ENCODE measurements at regions not wholly inside any gene's neighbourhood (a gene's known extent, or its start where the extent isn't known, plus 50 kb on each side); places are given as distances from the start of the nearest gene placed in this dataset.

DNA sequence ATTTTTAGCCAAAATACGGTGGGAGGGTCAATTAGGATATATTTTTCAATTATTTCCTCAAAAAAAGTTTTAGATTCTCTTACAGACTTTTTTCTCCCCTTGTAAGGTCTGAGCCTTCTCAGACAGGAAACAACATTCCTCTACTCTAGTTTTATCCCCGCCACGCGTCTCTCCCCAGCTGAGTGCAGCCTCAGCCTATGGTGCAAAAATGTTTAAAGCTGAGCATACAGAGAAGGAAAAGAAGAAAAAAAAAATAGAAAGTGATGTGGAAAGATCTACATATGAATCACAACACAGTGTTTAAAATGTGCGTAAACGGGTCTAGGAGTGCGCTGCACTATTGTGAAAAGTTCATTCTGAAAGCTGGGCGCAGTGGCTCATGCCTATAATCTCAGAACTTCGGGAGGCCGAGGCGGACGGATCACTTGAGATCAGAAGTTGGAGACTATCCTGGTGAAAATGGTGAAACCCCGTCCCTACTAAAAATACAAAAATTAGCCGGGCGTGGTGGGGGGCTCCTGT lies 159.0 kb downstream of the TRIM27 start:
- in situ Hi-C loops (cut with HindIII; ENCODE audit: low sequenced_read_pairs), result loop anchor here (10.0 kb wide), 1 partner anchor 240 kb away; the partner anchor contains the start of gene ZNF311

DNA sequence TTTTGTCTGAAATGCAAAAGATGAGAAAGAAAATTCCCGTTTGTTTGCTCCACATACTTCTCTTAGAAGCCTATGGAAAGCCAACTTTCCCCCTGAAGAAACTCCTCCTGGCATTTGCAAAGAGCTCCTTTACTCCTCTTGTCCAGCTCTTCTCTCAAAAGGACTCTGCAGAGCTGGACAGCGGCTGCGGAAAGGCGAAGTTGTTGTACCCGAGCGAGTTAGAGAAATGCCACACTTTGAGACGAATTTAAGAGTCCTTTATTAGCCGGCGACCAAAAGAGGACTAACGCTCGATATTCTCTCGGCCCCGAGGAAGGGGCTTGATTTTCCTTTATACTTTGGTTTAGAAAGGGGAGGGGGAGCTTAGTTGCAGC lies 157.8 kb downstream of the TRIM27 start:
- in situ Hi-C loops (cut with HindIII; ENCODE audit: low sequenced_read_pairs), result loop anchor here (10.0 kb wide), 1 partner anchor 239 kb away; the partner anchor contains the start of gene ZNF311

DNA sequence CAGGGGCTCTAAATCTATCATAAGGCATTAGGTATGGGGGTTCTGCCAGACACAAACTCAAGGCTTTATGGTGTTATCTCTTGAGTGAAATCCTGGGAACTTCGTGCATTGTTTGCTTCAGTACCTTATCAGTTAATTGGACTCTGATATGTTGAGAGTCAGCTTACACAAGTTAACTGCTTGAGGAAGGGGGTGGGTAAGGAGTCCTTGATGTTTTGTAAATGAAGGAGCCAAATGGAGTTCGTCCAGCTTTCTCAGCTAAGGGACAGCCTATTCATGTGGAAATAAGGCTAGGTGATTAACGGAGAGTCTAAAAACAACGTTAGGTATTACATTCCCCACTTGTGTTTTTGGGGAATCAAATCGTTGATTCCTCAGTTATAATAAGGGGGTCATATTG lies 157.4 kb downstream of the TRIM27 start:
- in situ Hi-C loops (cut with HindIII; ENCODE audit: low sequenced_read_pairs), result loop anchor here (10.0 kb wide), 1 partner anchor 238 kb away; the partner anchor contains the start of gene ZNF311

DNA sequence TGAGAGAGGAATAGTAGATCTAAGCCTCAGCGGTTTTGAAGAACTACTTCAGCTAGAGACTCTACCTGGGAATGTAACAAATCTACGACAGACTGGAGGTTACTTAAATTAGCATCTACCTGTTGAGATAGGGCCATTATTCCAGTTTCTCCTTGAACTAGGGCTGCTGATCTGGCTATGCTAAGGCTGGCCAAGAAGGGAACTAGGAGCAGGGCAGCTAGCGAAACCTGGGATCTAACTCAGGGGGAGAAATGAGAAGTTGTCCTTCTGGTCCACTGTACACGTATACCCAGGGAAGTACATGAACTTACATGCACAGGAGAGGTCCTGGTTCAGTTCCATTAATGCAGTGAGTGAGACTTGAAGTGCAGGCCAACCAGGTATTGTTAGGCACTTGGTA lies 156.7 kb downstream of the TRIM27 start:
- in situ Hi-C loops (cut with HindIII; ENCODE audit: low sequenced_read_pairs), result loop anchor here (10.0 kb wide), 1 partner anchor 238 kb away; the partner anchor contains the start of gene ZNF311

DNA sequence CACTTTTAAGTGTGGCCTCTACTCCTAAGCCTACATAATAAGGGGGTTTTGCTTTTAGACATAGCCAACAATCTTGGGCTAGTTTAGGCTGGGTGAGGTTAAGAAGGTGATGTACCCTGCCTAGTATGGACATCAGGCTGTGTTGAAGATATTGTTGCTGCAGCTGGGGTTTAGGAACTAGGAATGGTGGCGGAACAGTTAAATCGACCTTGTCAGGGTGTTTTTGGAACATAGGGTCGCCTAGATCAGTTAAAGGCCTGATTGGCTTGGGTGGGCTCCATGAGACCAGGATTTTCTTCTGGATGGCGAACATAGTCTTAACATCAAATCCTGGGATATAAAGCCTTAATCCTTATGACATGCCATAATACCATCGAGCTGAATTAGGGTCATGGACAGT lies 156.1 kb downstream of the TRIM27 start:
- in situ Hi-C loops (cut with HindIII; ENCODE audit: low sequenced_read_pairs), result loop anchor here (10.0 kb wide), 1 partner anchor 237 kb away; the partner anchor contains the start of gene ZNF311

DNA sequence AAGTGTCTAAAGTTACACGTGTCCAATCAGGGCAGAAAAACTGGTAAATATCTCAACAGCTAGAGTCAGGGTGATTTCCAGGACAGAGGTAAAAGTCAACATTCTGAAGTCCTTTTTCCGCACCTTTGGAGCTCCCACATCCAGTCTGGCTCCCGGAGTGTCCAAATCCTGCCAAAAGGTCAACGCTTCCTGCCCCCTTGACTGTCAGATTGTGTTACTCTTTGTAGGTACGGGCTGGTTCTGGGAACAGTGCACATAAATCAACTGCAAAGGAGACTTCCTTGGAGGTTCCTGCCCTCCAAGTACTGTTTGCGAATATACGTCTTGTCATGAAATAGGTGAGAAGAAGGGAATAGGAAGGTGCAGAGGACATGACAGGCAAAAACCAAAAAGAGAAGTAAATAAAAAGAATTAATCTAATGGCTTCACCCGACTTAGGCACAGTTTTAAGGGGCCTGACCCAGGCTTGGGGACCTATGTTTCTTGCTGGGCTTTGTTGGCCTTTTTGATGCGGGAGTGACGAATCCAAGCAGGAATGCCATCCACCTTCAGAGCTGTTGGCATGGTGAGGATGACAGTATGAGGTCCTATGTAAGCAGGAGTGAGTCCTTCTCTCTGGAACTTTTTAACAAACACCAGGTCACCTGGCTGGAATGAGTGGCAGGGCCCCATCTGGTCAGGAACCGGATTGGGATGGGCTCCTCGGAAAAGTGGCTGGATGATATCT lies 155.4 kb downstream of the TRIM27 start:
- in situ Hi-C loops (cut with HindIII; ENCODE audit: low sequenced_read_pairs), result loop anchor here (10.0 kb wide), 1 partner anchor 236 kb away; the partner anchor contains the start of gene ZNF311

DNA sequence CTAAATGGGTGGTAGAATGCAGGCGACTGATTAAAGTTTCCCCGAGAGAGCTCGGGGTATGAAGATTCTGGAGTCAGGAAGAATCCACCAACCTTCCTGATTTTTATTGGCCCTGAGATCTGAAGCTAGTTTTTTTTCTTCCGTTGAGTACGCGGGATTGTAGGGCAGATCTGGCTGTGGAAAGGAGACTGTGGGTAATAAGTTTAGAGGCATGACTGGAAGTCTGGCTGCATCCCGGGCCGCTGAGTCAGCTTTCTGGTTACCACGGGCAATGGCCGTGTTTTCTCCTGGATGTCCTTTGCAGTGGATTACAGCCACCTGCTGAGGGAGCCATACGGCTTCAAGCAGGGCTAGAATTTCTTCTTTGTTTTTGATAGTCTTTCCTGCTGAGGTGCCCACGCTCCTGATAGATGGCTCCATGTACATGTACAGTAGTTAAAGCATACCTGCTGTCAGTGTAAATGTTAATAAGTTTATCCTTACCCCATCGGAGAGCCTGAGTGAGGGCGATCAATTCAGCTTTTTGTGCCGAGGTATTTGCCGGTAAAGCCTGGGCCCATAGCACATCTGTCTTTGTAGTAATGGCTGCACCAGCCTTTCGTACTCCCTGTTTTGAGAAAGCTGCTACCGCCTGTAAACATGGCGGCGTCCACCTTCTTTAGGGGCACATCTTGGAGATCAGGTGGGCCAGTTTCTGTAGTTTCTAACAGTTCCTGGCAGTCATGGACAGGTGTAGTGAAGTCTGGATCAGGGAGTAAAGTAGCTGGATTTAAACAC lies 154.0 kb downstream of the TRIM27 start:
- in situ Hi-C loops (cut with HindIII; ENCODE audit: low sequenced_read_pairs), result loop anchor here (10.0 kb wide), 1 partner anchor 235 kb away; the partner anchor contains the start of gene ZNF311

DNA sequence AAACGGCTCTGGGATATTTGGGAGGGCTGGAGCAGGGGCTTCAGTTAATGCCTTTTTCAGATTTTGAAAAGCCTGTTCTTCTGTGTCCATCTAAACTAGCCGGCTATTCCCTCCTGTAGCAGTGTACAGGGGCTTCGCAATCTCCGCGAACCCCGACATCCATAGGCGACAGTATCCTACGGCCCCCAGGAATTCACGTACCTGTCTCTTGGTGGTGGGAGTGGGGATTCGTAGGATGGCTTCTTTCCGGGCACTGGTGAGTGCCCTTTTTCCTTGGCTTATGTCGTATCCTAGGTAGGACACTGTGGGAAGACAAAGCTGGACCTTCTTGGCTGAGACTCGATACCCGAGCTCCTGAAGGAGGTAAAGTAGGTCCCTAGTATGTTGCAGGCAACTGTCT lies 153.1 kb downstream of the TRIM27 start:
- in situ Hi-C loops (cut with HindIII; ENCODE audit: low sequenced_read_pairs), result no loop called here

DNA sequence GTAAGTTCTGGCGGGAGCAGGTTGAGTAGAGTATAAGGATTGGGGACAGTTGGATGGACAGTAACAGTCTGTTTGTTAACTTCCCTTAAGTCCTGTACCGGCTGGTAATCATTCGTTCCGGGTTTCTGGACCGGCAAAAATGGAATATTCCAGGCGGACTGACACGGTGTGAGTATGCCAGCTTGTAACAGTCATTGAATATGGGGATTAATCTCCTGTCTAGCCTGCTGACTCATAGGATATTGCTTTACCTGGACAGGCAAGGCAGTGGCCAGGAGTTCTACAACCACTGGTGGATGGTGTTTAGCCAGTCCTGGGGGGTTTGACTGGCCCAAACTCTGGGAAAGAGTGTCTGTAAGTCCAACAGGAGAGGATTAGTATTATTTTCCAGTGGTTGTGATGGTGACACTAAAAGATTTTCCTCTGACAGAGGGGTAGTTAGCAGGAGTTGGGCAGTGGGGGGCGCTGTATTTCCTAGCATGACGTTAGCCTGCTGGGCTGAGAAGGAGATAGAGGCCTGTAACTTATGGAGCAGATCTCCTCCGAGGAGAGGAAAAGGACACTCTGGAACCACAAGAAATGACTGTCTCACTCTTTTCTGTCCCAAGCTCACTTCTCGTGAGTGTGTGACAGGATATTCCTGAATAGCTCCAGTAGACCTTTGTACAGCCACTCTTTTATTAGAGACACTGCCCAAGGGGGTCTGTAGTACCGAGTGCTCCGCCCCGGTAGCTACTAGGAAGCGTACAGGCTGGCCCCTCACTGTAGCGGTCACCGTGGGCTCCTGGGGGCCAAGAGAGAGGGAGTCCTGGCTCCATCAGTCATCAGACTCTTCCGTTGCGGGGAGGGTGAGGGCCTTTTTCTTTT lies 152.2 kb downstream of the TRIM27 start:
- in situ Hi-C loops (cut with HindIII; ENCODE audit: low sequenced_read_pairs), result no loop called here

DNA sequence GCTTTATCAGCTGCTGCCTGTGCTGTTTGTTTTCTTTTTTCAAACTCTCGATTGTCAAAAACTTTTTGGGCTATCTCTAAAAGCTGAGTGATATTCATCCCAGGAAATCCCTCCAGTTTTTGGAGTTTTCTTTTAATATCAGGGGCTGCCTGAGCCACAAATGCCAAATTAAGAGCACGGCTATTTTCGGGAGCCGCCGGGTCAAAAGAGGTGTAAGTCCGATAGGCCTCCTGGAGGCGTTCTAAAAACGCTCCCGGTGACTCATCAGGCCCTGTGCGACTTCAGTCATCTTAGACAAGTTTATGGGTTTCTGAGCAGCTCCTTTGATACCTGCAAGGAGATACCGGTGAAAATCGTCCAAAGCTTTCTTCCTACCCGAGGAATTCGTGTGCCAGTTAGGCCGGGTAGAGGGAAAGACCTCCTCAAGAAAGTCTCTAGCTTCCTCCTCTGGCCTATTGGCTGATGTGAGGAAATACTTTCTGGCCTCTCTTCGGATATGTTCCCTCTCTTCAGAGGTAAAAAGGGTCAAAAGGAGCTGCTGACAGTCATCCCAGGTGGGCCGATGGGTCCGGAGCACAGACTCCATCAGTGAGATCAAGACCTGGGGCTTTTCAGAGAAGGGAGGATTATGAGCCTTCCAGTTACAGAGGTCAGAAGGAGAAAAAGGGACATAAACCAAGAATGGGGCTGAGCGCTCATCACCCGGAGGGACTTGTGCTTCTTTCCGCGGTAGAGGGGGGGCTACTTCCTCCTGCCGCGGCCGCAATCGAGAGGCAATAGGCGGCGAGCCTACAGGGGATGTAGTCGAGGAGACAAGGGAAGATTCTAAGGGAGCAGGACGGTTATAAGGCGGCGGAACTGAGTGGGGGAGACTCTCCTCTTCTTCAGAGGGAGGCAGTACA lies 151.1 kb downstream of the TRIM27 start:
- in situ Hi-C loops (cut with HindIII; ENCODE audit: low sequenced_read_pairs), result no loop called here

DNA sequence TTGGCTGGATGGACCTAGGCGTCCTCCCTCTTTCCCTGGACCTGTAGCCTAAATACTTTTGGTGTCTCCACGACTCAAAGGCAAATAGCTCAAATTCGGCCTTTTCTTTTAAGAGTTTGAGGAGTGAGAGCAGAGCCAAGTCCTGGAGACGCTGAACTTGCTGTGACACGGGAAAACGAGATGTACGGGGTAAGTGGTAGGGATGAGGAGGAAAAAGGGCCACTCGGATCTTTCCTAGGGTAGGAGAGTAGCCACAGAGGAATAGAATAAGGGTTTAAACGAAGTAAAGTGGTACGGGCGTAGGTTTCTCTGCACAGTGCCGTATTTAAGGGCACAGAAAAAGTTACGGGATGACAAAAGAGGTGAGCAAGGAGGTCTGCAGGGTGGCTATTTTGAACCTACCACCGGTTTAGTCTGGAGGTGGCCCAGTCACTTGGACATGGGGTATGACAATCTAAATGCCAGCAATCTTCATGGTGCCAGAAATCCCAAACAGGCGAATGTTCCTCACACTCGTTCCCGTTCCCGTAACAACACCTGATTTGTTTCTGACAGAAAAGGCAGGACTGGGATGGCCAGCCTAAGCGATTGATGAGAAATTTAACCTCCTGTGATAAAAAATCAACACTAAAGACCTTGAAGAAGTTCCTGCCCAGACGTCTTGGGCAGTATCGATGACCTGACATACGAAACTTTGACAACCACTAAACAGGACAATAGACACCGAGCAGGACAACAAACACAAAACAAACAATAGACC lies 149.3 kb downstream of the TRIM27 start:
- in situ Hi-C loops (cut with HindIII; ENCODE audit: low sequenced_read_pairs), result no loop called here

DNA sequence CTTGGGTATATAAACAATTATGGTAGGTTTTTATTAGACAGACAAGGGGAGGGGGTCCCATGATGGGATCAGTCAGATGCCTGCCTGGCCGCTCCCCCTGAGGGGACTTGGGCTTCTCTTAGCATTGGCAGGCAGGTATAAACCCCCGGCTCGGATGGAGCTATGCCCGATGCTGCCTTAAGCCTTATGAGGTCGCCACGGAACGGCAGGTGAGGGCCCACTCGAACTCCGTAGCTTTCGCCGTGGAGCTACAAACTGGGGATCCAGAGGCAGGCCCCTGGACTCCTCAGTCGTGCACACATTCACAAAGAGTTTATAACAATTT lies 148.8 kb downstream of the TRIM27 start:
- in situ Hi-C loops (cut with HindIII; ENCODE audit: low sequenced_read_pairs), result no loop called here

DNA sequence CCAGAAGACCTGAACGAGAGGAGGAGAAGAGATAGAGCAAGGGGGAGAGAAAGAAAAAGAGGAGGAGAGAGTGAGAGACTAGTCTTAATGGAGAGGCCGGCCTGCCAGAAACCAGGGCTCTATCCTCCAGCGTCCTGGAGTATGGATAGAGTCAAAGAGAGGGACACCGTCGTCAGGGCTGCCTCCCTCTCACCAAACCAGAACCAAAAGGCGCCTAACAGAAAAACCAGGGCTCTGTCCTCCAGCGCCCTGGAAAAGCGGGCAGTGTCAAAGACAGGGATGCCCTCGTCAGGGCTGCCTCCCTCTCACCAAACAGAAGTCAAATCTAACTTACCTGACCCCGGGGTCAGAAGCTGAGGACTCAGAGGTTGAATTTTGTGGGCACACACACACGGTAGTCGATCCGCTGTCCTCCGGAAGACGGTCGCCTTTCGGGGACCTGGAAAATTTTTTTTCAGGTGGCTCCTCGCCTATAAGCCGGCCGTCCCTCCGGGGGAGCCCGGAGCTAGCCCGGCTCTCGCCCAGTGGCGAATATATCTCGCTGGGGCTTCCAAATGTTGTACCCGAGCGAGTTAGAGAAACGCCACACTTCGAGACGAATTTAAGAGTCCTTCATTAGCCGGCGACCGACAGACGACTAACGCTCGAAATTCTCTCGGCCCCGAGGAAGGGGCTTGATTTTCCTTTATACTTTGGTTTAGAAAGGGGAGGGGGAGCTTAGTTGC lies 148.2 kb downstream of the TRIM27 start:
- in situ Hi-C loops (cut with HindIII; ENCODE audit: low sequenced_read_pairs), result no loop called here

DNA sequence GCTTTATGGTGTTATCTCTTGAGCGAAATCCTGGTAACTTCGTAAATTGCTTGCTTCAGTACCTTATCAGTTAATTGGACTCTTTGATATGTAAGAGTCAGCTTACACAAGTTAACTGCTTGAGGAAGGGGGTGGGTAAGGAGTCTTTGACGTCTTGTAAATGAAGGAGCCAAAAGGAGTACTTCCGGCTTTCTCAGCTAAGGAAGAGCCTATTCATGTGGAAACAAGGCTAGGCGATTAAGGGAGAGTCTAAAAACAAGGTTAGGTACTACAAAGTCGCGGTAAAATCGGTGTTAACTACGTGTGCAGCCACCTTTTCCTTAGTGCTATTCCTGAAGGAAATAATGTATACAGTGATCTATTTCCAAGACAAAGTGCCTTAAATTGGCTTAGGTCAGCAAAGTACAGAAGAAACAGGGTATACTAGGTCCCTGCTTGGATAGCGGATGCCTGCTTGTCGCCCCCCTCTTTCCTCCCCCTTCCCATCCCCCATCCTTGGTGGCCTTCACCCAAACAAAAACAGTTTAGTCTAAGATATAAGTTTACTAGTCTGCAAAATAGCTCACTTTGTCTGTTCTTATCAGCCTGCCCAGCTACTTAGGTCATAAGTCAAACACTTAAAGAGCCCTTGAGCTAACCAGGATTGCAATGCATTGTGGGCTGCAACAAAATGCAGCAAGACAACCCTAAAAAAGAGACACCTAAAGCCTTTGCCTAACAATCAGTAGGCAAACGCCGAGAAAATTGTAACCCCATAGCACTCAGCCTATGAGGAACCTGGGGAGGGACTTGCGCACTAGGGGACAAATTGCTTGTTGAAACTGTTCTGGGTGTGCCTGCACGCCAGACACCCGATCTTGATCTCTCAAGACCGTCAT lies 147.3 kb downstream of the TRIM27 start:
- in situ Hi-C loops (cut with HindIII; ENCODE audit: low sequenced_read_pairs), result no loop called here

DNA sequence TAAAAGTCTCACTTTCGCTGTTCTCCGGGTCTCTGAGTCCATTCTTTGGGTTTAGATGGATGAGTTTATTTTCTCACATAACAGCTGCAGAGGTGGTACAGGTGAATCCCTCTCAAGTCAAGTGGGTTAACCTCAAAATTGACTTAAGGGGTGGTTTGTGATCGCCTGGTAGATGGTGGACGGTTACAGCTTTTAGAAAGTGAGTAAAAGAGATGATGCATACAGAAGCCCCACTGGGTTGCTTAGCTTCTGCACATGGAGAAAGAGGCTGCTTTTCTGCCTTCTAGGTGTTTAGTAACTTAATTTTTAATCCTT lies 146.7 kb downstream of the TRIM27 start:
- in situ Hi-C loops (cut with HindIII; ENCODE audit: low sequenced_read_pairs), result no loop called here

DNA sequence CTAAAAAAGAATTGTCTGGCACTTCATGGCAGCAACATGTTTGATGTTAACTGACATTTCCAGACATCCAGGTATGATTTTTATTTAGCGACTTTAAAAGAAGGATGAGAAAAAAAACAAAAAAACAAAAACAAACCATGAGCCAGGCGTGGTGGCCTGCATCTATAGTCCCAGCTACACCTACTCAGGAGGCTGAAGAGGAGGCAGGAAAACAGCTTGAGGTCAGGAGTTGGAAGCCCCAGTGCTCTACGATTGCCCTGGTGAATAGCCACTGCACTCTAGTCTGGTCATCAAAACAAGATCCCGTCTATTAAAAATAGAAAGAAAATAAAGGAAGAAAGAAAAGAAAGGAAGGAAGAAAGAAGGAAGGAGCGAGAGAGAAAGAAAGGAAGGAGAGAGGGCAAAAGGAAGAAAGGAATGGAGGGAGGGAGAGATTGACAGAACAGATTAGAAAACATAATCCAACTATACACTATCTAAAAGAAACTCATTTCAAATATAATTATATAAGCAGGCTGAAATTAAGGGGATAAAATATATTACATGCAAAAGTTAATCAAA lies 141.6 kb downstream of the TRIM27 start:
- in situ Hi-C loops (cut with HindIII; ENCODE audit: low sequenced_read_pairs), result no loop called here

DNA sequence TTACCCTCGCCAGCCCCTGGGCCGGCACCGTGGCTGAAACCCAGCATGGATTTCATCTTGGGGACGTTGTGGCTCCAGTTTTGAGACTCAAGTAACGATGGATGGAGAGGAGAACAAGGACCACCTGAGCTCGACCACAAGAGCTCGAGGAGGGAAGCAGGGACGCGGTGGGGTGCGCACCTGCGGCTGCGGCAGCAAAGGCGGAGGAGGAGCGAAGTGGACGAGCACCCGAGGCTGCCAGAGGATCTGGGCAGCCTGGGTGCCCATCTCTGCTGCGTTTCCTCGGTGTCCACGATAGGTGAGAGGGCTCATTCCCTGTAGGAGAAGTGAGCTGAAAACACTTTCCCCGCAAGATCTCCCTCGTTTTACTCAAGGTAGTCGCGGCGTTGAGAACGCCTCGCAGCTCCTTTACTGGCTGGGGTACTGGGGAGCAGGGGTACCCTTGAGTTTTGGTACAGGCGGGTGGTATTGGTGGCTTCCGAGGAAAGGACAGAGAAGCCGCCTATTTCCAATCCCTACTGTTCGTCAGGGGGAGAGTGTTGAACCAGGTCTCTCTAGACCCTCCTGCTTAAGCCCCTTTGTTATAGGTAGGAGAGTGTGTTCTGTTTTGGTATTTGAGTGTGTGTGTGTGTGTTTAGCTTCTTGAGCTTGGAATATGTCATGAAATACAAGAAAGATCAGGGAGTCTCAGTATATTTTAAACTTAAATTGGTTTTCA lies 137.7 kb downstream of the TRIM27 start:
- in situ Hi-C loops (cut with HindIII; ENCODE audit: low sequenced_read_pairs), result no loop called here
